Inflammatory macrophage (primary cell): ENCODE measurements at regions not wholly inside any gene's neighbourhood (a gene's known extent, or its start where the extent isn't known, plus 50 kb on each side); places are given as distances from the start of the nearest gene placed in this dataset.

ENCODE experiments used
- DNase-seq, 2 donors: peaks; one replicate each; pipeline ENCODE4 v3.0.0-alpha.2; 2020 to 2022

- DNase-seq, result no peak
Measured at GRCh38 chr14:98428483-98428994, 843.5 kb downstream of the BCL11B start.

GRCh38 chr14:98433436-98433835, 838.6 kb downstream of the BCL11B start:
- DNase-seq, result no peak

- no peak for DNase-seq
Measured at GRCh38 chr14:98437113-98437512, 834.9 kb downstream of the BCL11B start.

- no peak for DNase-seq
Measured at GRCh38 chr14:98444077-98444476, 827.9 kb downstream of the BCL11B start.

GRCh38 chr14:98445718-98446117, 826.3 kb downstream of the BCL11B start:
- DNase-seq, result no peak

DNA sequence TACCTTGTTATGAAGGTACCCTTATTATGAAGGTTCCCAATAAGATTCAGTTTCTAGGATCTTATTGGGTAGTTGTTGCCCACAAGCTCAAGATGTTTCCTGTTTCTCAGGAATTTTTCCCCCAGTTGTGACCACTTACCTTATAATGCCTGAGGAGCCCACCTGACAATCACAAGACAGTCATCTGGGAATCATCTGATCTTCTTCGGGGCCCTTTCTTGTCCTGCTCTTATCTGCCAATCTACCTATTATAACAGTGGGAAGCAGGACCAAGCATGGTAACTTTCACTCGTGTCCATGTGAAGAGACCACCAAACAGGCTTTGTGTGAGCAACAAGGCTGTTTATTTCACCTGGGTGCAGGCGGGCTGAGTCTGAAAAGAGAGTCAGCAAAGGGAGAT, 825.5 kb downstream of the BCL11B start:
- DNase-seq, result no peak

GRCh38 chr14:98456231-98456630, 815.8 kb downstream of the BCL11B start:
- DNase-seq, result no peak

GRCh38 chr14:98458702-98459101, 813.3 kb downstream of the BCL11B start:
- DNase-seq, result no peak

DNA sequence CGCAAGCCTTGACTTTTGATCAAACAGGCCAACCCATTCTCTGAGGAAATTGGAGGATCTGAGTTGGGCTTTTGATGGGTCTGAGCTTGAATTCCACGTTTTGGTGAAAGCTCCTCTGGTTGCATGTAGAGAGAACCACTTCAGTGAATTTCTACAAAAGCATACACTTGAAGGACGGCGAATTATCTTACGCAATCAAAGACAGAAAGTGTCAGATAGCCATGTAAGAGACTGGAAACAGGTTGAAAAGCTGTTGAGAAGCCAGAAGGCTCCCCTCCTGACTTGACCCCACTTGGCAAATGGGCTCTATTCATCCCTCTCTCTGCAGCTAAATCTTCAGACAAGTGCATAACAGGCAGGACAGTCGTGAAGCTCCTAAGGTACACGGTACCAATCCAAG, 809.1 kb downstream of the BCL11B start:
- DNase-seq, result no peak

- no peak for DNase-seq
Measured at GRCh38 chr14:98466807-98467206, 805.2 kb downstream of the BCL11B start.

- no peak for DNase-seq
Measured at GRCh38 chr14:98470663-98471062, 801.3 kb downstream of the BCL11B start.

DNA sequence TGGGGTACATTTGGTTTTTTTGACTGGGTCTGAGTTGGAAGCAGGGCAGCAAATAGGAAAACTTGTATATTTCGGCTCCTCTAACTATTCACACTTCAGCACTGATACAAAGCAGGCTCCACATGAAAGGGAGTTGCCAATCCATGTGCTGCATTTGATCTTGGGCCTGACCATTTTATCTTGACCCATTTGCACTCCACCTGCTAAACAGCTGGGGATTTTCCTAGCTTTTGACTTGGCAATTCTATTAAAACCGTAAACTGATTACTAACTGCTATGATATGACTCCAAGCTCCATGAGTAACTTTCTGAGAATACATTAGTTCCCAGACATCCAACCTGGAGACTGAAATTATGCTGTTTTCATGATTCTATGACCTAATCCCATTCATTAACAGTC, 797.1 kb downstream of the BCL11B start:
- DNase-seq, result no peak

- no peak for DNase-seq
Measured at GRCh38 chr14:98477935-98478334, 794.1 kb downstream of the BCL11B start.

DNA sequence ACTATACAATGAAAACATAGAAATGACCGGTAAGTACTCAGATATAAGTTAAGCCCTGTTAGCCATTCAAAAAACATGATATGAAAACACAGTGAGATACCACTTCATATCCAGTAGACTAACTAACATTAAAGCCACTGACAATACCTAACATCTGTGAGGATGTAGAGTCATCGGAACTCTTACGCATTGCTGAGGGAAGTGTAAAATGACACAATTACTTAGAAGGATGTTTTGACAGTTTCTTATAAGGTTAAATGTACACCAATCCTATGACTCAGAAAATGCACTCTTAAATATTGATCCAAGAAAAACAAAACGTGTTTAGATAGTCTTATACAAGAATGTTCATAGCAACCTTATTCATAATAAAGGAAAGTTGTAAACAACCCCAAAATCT, 782.9 kb downstream of the BCL11B start:
- no peak for DNase-seq

GRCh38 chr14:98494582-98494981, 777.4 kb downstream of the BCL11B start:
- DNase-seq, result no peak

DNA sequence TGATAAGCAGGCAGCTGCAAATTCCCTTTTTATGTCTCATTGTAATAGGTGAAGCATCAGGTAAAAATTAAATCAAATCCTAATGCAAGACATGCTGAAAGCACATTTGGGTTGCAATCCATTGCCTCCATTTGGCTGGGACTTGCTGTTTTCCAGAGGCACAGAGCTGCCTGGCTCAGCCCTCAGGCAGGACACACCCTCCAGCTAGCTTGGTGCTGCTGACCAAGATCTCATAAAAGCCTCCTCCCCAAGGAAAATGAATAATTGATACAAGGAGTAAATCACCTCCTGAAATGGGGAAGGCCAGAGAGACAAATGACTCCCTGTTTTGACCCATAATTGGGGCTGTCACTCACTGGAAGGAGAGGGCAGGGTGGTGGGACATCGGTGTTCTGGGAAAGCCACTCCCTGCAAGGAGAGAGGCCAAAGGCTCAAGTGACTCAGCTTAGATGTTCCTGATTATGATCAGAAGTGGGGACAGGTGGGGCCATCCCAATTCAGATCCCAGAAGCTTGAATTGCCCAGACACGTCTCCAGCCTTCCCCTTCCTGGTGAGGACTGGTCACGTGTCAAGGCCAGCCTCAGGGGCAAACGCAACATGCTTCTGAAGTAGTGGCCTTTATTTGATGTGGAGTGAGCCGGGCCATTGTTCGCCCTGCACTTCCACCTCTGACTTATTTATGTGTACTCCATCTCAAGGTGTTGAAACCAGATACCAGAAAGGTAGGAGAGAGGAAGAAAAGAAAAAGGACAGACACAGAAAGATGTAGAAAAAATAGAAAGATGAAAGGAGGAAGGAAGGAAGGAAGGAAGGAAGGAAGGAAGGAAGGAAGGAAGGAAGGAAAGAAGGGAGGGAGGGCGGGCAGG, 773.7 kb downstream of the BCL11B start:
- no peak for DNase-seq

DNA sequence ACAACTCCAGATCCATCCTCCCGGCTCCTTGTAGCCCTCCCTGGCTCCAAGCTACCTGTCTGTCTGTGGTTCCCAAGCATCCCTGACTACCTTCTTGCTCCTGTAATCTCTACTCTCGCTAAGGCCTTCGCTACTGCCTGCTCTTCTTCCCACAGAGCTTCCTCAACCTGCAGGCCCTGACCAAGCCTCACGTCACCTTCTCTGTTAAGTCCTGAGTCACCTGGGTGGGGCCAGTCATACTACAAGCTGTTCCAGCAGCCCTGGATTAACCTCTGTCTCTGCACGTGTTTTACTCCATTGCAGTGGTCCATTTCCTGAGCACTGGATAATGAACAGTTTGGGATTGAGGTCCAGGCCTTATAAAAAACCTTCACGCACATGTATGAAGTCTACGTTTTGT, 770.7 kb downstream of the BCL11B start:
- no peak for DNase-seq

DNA sequence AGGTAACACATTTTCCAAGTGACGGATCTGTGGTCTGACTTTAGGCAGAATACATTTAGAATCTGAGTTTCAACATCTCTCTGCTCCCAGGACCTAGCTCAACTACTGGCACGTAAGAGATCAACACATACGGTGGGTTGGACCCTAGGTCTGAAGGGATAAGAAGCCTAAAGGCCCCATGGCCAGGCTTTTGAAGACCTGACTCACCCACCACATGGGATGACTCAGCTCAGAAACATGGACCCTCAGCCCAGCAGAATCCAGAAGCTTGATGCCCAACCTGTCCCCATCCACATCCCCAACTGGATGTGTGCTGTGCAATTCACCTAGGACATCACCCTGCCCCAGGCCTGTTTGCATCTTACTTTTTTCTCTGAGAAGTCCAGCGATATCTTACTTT, 770.2 kb downstream of the BCL11B start:
- no peak for DNase-seq

- DNase-seq, result no peak
Measured at GRCh38 chr14:98503086-98503815, 768.7 kb downstream of the BCL11B start.

DNA sequence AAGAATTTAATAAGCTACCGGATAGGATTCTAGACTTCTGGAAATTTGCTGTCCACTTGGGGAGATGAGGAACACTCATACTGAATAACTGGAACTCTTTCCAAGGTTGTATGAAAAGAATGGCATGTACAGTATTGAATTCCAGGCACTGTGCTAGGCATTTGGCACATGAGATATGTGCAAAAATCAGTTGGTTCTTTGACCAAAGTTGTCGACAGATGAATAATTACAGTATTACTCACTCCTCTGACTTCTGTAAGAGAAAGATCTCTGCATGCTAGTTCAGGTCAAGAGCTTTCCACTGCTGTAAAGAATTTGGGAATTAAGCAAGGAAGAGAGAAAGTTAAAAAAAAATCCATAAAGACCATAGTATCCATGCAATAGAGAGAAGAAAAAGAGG, 764.7 kb downstream of the BCL11B start:
- no peak for DNase-seq

DNA sequence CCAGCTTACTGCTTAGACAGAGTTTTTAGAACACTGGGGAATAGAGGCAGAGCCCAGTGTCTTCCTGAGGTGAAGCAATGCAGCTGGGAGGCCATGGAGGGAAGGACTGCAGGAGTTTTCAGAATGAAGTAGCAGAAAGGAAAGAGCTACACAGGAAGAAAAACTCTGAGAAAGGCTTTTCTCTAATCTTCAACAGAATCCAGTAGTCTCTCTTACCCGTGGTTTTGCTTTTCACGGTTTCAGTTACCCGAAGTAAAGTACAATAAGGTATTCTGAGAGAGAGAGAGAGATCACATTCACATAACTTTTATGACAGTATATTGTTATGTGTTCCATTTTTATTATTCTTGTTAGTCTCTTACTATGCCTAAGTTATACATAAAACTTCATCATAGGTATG, 761.6 kb downstream of the BCL11B start:
- no peak for DNase-seq

- no peak for DNase-seq
Measured at GRCh38 chr14:98512501-98513251, 759.3 kb downstream of the BCL11B start.

DNA sequence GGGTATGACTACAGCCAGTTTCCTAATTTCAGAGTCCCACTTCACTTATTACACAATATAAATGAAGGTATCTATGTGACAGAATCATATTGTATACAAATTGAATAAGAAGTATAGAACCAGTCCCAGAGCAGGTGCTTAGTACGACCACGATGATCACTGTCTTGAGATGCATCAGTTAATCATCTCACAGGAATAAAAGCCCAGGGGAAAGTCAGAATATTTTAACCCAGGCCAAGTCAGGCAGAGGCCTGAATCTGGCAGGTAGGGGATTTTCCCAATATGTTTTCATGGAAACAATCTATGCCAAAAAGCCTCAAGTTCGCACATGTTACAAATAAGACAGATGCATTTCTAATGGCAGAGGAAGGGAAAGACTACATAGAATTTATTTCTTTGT, 758.4 kb downstream of the BCL11B start:
- no peak for DNase-seq
